ENCODE measurements at regions not wholly inside any gene's neighbourhood (a gene's known extent, or its start where the extent isn't known, plus 50 kb on each side); places are given as distances from the start of the nearest gene placed in this dataset.

- TF ChIP-seq CTCF (IDR thresholded peaks at IDR 0.05; ENCODE audit: low read depth, low read length, poor library complexity, severe bottlenecking) (no peak), EZH2phosphoT487 (IDR thresholded peaks at IDR 0.05; ENCODE audit: borderline replicate concordance, low read length) (no peak)
Observed at GRCh38 chr6:164066335-164066734, 651.8 kb downstream of the QKI start.
